ENCODE measurements at regions not wholly inside any gene's neighbourhood (a gene's known extent, or its start where the extent isn't known, plus 50 kb on each side); places are given as distances from the start of the nearest gene placed in this dataset.

DNA sequence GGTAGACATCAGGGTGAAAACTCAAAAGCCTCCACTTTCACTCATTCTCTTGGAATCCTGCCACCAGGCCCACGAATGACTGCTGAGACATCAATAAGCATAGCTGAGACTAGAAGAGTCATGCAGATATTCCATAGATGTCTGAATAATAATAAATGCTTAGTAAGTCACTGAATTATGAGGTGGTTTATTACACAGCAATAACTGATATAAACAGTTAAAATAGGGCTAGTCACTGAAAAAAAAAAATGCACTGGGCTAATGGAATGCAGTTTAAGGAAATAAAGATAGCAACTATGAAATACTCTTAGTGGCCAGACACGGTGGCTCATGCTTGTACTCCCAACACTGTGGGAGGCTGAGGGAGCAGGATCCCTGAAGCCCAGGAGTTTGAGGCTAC is 262.8 kb upstream of the CDH6 start:
- H3K27ac ChIP-seq (ENCODE audit: low read length) = no peak overlapping the region
- no peaks in the 10 kb centered on the region for H3K27me3 ChIP-seq (ENCODE audit: low read depth, low read length)
- no peaks in the 10 kb centered on the region for H3K4me1 ChIP-seq (ENCODE audit: control insufficient read depth in 1 of 2, insufficient read depth in 2 of 2, low read length in 2 of 2)
- H3K36me3 ChIP-seq (ENCODE audit: control insufficient read depth in 1 of 2, insufficient read depth in 2 of 2, low read length in 2 of 2) = no peaks in the 10 kb centered on the region
- no peaks in the 10 kb centered on the region for H3K9me3 ChIP-seq (ENCODE audit: control insufficient read depth in 1 of 2, low read length in 2 of 2)
- H3K4me3 ChIP-seq (ENCODE audit: low read depth in 1 of 2, low read length in 2 of 2) = no peak overlapping the region

- Histone ChIP-seq H3K27me3 (ENCODE audit: low read depth, low read length) (no peaks in the 10 kb centered on the region), H3K9me3 (ENCODE audit: control insufficient read depth in 1 of 2, low read length in 2 of 2) (no peaks in the 10 kb centered on the region), H3K36me3 (ENCODE audit: control insufficient read depth in 1 of 2, insufficient read depth in 2 of 2, low read length in 2 of 2) (no peaks in the 10 kb centered on the region), H3K4me1 (ENCODE audit: control insufficient read depth in 1 of 2, insufficient read depth in 2 of 2, low read length in 2 of 2) (no peaks in the 10 kb centered on the region), H3K4me3 (ENCODE audit: low read depth in 1 of 2, low read length in 2 of 2) (no peak overlapping the region), H3K27ac (ENCODE audit: low read length) (no peak overlapping the region)
Measured at GRCh38 chr5:30928956-30929355, 264.5 kb upstream of the CDH6 start.

GRCh38 chr5:30926218-30926617 is 267.3 kb upstream of the CDH6 start:
- no peak overlapping the region for H3K4me3 ChIP-seq (ENCODE audit: low read depth in 1 of 2, low read length in 2 of 2)
- H3K36me3 ChIP-seq (ENCODE audit: control insufficient read depth in 1 of 2, insufficient read depth in 2 of 2, low read length in 2 of 2) = no peaks in the 10 kb centered on the region

GRCh38 chr5:30921388-30921787 is 272.1 kb upstream of the CDH6 start:
- H3K4me3 ChIP-seq (ENCODE audit: low read depth in 1 of 2, low read length in 2 of 2) = no peak overlapping the region
- H3K36me3 ChIP-seq (ENCODE audit: control insufficient read depth in 1 of 2, insufficient read depth in 2 of 2, low read length in 2 of 2) = no peaks in the 10 kb centered on the region
- no peaks in the 10 kb centered on the region for H3K4me1 ChIP-seq (ENCODE audit: control insufficient read depth in 1 of 2, insufficient read depth in 2 of 2, low read length in 2 of 2)
- no peaks in the 10 kb centered on the region for H3K27me3 ChIP-seq (ENCODE audit: low read depth, low read length)
- no peaks in the 10 kb centered on the region for H3K9me3 ChIP-seq (ENCODE audit: control insufficient read depth in 1 of 2, low read length in 2 of 2)
- no peak overlapping the region for H3K27ac ChIP-seq (ENCODE audit: low read length)

More at GRCh38 chr5:30926218-30926617, 267.3 kb upstream of the CDH6 start:
- no peaks in the 10 kb centered on the region for H3K4me1 ChIP-seq (ENCODE audit: control insufficient read depth in 1 of 2, insufficient read depth in 2 of 2, low read length in 2 of 2)
- no peaks in the 10 kb centered on the region for H3K9me3 ChIP-seq (ENCODE audit: control insufficient read depth in 1 of 2, low read length in 2 of 2)
- no peaks in the 10 kb centered on the region for H3K27me3 ChIP-seq (ENCODE audit: low read depth, low read length)
- H3K27ac ChIP-seq (ENCODE audit: low read length) = no peak overlapping the region

GRCh38 chr5:30918171-30918570 is 275.3 kb upstream of the CDH6 start:
- Histone ChIP-seq H3K4me3 (ENCODE audit: low read depth in 1 of 2, low read length in 2 of 2) (no peak overlapping the region), H3K36me3 (ENCODE audit: control insufficient read depth in 1 of 2, insufficient read depth in 2 of 2, low read length in 2 of 2) (no peaks in the 10 kb centered on the region), H3K9me3 (ENCODE audit: control insufficient read depth in 1 of 2, low read length in 2 of 2) (no peaks in the 10 kb centered on the region), H3K4me1 (ENCODE audit: control insufficient read depth in 1 of 2, insufficient read depth in 2 of 2, low read length in 2 of 2) (no peaks in the 10 kb centered on the region), H3K27ac (ENCODE audit: low read length) (no peak overlapping the region), H3K27me3 (ENCODE audit: low read depth, low read length) (no peaks in the 10 kb centered on the region)

- Histone ChIP-seq H3K4me3 (ENCODE audit: low read depth in 1 of 2, low read length in 2 of 2) (no peak overlapping the region), H3K9me3 (ENCODE audit: control insufficient read depth in 1 of 2, low read length in 2 of 2) (peaks cover 0 to 2% of the 10 kb centered on the region in 2 donors), H3K27ac (ENCODE audit: low read length) (no peak overlapping the region), H3K27me3 (ENCODE audit: low read depth, low read length) (no peaks in the 10 kb centered on the region), H3K4me1 (ENCODE audit: control insufficient read depth in 1 of 2, insufficient read depth in 2 of 2, low read length in 2 of 2) (no peaks in the 10 kb centered on the region), H3K36me3 (ENCODE audit: control insufficient read depth in 1 of 2, insufficient read depth in 2 of 2, low read length in 2 of 2) (no peaks in the 10 kb centered on the region)
Measured at GRCh38 chr5:30908356-30908755, 285.1 kb upstream of the CDH6 start.

DNA sequence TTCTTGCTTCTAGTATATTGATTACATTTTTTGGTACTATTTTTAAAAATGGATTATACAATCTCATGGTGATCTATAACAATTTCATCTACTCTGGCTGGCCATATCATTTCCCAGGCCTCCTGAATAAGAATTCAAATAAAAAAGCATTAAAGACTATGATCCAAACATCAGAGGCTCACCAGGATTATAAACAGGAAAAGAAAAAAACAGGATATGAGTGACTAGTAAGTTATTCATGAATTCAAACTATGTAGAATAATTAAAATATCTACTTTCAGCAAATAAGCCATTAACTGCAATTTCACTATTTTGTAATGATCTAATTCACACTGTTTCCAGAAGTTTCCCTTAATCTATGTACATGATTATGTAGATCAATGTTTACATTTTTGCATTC is 293.1 kb upstream of the CDH6 start:
- Histone ChIP-seq H3K4me1 (ENCODE audit: control insufficient read depth in 1 of 2, insufficient read depth in 2 of 2, low read length in 2 of 2) (no peaks in the 10 kb centered on the region), H3K27me3 (ENCODE audit: low read depth, low read length) (no peaks in the 10 kb centered on the region), H3K27ac (ENCODE audit: low read length) (no peak overlapping the region), H3K36me3 (ENCODE audit: control insufficient read depth in 1 of 2, insufficient read depth in 2 of 2, low read length in 2 of 2) (no peaks in the 10 kb centered on the region), H3K4me3 (ENCODE audit: low read depth in 1 of 2, low read length in 2 of 2) (no peak overlapping the region), H3K9me3 (ENCODE audit: control insufficient read depth in 1 of 2, low read length in 2 of 2) (no peaks in the 10 kb centered on the region)

DNA sequence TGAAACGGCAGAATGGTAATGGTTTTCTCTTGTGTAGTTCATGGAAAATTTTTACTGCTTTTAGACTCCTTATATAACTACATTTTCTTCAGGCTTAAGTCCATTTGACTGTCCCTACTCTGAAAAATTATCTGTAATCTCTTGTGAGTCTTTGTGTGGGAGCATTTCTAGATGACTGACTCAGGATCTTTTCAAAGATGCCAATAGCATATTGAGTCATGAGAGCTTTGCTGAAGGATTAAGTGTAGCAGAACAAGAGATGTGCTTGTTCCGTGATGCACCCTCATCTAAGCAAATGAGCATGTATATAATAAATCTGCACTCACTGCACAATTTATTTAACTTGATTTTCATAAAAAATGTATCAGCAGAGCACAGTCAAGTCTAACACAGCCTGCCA is 298.7 kb upstream of the CDH6 start:
- H3K4me1 ChIP-seq (ENCODE audit: control insufficient read depth in 1 of 2, insufficient read depth in 2 of 2, low read length in 2 of 2) = no peaks in the 10 kb centered on the region
- no peak overlapping the region for H3K4me3 ChIP-seq (ENCODE audit: low read depth in 1 of 2, low read length in 2 of 2)
- H3K9me3 ChIP-seq (ENCODE audit: control insufficient read depth in 1 of 2, low read length in 2 of 2) = no peaks in the 10 kb centered on the region
- H3K27me3 ChIP-seq (ENCODE audit: low read depth, low read length) = no peaks in the 10 kb centered on the region
- H3K27ac ChIP-seq (ENCODE audit: low read length) = no peak overlapping the region
- no peaks in the 10 kb centered on the region for H3K36me3 ChIP-seq (ENCODE audit: control insufficient read depth in 1 of 2, insufficient read depth in 2 of 2, low read length in 2 of 2)

- Histone ChIP-seq H3K4me3 (ENCODE audit: low read depth in 1 of 2, low read length in 2 of 2) (no peak overlapping the region), H3K36me3 (ENCODE audit: control insufficient read depth in 1 of 2, insufficient read depth in 2 of 2, low read length in 2 of 2) (no peaks in the 10 kb centered on the region), H3K9me3 (ENCODE audit: control insufficient read depth in 1 of 2, low read length in 2 of 2) (no peaks in the 10 kb centered on the region), H3K27ac (ENCODE audit: low read length) (no peak overlapping the region), H3K27me3 (ENCODE audit: low read depth, low read length) (no peaks in the 10 kb centered on the region), H3K4me1 (ENCODE audit: control insufficient read depth in 1 of 2, insufficient read depth in 2 of 2, low read length in 2 of 2) (no peaks in the 10 kb centered on the region)
Measured at GRCh38 chr5:30891660-30892059, 301.8 kb upstream of the CDH6 start.

GRCh38 chr5:30890377-30890776 is 303.1 kb upstream of the CDH6 start:
- Histone ChIP-seq H3K36me3 (ENCODE audit: control insufficient read depth in 1 of 2, insufficient read depth in 2 of 2, low read length in 2 of 2) (no peaks in the 10 kb centered on the region), H3K27me3 (ENCODE audit: low read depth, low read length) (no peaks in the 10 kb centered on the region), H3K4me3 (ENCODE audit: low read depth in 1 of 2, low read length in 2 of 2) (no peak overlapping the region), H3K27ac (ENCODE audit: low read length) (no peak overlapping the region), H3K4me1 (ENCODE audit: control insufficient read depth in 1 of 2, insufficient read depth in 2 of 2, low read length in 2 of 2) (no peaks in the 10 kb centered on the region), H3K9me3 (ENCODE audit: control insufficient read depth in 1 of 2, low read length in 2 of 2) (no peaks in the 10 kb centered on the region)

GRCh38 chr5:30880514-30880913 is 313.0 kb upstream of the CDH6 start:
- Histone ChIP-seq H3K36me3 (ENCODE audit: control insufficient read depth in 1 of 2, insufficient read depth in 2 of 2, low read length in 2 of 2) (no peaks in the 10 kb centered on the region), H3K9me3 (ENCODE audit: control insufficient read depth in 1 of 2, low read length in 2 of 2) (no peaks in the 10 kb centered on the region), H3K27ac (ENCODE audit: low read length) (no peak overlapping the region), H3K27me3 (ENCODE audit: low read depth, low read length) (no peaks in the 10 kb centered on the region), H3K4me1 (ENCODE audit: control insufficient read depth in 1 of 2, insufficient read depth in 2 of 2, low read length in 2 of 2) (no peaks in the 10 kb centered on the region), H3K4me3 (ENCODE audit: low read depth in 1 of 2, low read length in 2 of 2) (no peak overlapping the region)

GRCh38 chr5:30879887-30880286 is 313.6 kb upstream of the CDH6 start:
- H3K36me3 ChIP-seq (ENCODE audit: control insufficient read depth in 1 of 2, insufficient read depth in 2 of 2, low read length in 2 of 2) = no peaks in the 10 kb centered on the region
- H3K4me3 ChIP-seq (ENCODE audit: low read depth in 1 of 2, low read length in 2 of 2) = no peak overlapping the region
- no peaks in the 10 kb centered on the region for H3K27me3 ChIP-seq (ENCODE audit: low read depth, low read length)
- H3K4me1 ChIP-seq (ENCODE audit: control insufficient read depth in 1 of 2, insufficient read depth in 2 of 2, low read length in 2 of 2) = no peaks in the 10 kb centered on the region
- H3K27ac ChIP-seq (ENCODE audit: low read length) = no peak overlapping the region
- no peaks in the 10 kb centered on the region for H3K9me3 ChIP-seq (ENCODE audit: control insufficient read depth in 1 of 2, low read length in 2 of 2)

Data from muscle layer of duodenum (tissue), 2 donors.